ENCODE measurements at regions not wholly inside any gene's neighbourhood (a gene's known extent, or its start where the extent isn't known, plus 50 kb on each side); places are given as distances from the start of the nearest gene placed in this dataset.

DNA sequence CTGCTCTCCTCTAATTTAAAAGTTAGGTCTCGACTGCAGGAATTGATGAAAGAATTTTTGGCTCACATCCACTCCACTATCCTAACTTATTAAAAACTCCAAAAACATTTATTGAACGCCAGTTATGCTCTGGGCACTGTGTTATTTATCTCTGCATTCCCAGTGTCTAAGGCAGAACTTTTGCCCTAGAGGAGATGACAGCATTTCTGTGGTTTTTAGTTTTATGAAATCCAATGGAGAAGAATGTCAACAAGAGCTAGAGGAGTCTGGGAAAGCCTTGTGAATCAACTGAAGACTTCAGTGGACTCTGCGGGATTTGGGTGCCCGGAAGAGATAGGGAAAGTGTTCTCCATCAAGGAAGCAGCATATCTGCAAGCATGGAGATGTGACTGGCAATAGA is 217.0 kb upstream of the PGR start:
- TF ChIP-seq, protein P1, sequence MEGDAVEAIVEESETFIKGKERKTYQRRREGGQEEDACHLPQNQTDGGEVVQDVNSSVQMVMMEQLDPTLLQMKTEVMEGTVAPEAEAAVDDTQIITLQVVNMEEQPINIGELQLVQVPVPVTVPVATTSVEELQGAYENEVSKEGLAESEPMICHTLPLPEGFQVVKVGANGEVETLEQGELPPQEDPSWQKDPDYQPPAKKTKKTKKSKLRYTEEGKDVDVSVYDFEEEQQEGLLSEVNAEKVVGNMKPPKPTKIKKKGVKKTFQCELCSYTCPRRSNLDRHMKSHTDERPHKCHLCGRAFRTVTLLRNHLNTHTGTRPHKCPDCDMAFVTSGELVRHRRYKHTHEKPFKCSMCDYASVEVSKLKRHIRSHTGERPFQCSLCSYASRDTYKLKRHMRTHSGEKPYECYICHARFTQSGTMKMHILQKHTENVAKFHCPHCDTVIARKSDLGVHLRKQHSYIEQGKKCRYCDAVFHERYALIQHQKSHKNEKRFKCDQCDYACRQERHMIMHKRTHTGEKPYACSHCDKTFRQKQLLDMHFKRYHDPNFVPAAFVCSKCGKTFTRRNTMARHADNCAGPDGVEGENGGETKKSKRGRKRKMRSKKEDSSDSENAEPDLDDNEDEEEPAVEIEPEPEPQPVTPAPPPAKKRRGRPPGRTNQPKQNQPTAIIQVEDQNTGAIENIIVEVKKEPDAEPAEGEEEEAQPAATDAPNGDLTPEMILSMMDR (IDR thresholded peaks at IDR 0.05), result no peak
- no peak for TF ChIP-seq POLR2A (IDR thresholded peaks at IDR 0.05)

All from adrenal gland (tissue), 5 donors.